Esophagus (tissue), 2 donors: ENCODE measurements at regions not wholly inside any gene's neighbourhood (a gene's known extent, or its start where the extent isn't known, plus 50 kb on each side); places are given as distances from the start of the nearest gene placed in this dataset.
"Not testable (repeated sequence)": the region's sequence is repeated elsewhere in the genome, so short reads cannot be mapped to it uniquely, and the experiment has no call there.

Experiments
- H3K27ac ChIP-seq, 2 donors: one replicate each; pipeline ENCODE4 v1.5.1; 2013; ENCODE audit warnings: low read depth in 2 of 2, mild to moderate bottlenecking in 2 of 2, inconsistent platforms in 1 of 2, low read length in 1 of 2, moderate library complexity in 1 of 2
- H3K27me3 ChIP-seq, 2 donors: one replicate each; pipeline ENCODE4 v1.6.1; 2013; ENCODE audit warnings: low read length in 2 of 2, control low read depth in 1 of 2, mild to moderate bottlenecking in 1 of 2; ENCODE audit not compliant: insufficient read depth in 2 of 2, control insufficient read depth in 1 of 2
- H3K36me3 ChIP-seq, 2 donors: one replicate each; pipeline ENCODE4 v1.6.1; 2013; ENCODE audit warnings: low read length in 1 of 2; ENCODE audit not compliant: control insufficient read depth in 2 of 2, insufficient read depth in 2 of 2
- H3K4me1 ChIP-seq, 2 donors: one replicate each; pipeline ENCODE4 v1.6.1; 2013; ENCODE audit warnings: low read length in 1 of 2; ENCODE audit not compliant: control insufficient read depth in 2 of 2, insufficient read depth in 2 of 2
- H3K4me3 ChIP-seq, 2 donors: one replicate each; pipeline ENCODE4 v1.5.1; 2013; ENCODE audit warnings: low read length in 2 of 2, mild to moderate bottlenecking in 2 of 2, low read depth in 1 of 2, moderate library complexity in 1 of 2
- H3K9me3 ChIP-seq, 2 donors: one replicate each; pipeline ENCODE4 v1.6.1; 2013; ENCODE audit warnings: mild to moderate bottlenecking in 2 of 2, low read depth in 1 of 2, low read length in 1 of 2, moderate library complexity in 1 of 2; ENCODE audit not compliant: control insufficient read depth in 2 of 2, insufficient read depth in 1 of 2
- WGBS, 2 donors: extraction: QIAGEN DNeasy Blood & Tissue Kit; methylation state at CpG; one replicate each; pipeline ENCODE4 v1.1.7; 2013; 5-methylcytosine and 5-hydroxymethylcytosine counted together
- donor health status: healthy with polysubstance abuse.
- donor health status: Bipolar disorder and iron deficiency.

DNA sequence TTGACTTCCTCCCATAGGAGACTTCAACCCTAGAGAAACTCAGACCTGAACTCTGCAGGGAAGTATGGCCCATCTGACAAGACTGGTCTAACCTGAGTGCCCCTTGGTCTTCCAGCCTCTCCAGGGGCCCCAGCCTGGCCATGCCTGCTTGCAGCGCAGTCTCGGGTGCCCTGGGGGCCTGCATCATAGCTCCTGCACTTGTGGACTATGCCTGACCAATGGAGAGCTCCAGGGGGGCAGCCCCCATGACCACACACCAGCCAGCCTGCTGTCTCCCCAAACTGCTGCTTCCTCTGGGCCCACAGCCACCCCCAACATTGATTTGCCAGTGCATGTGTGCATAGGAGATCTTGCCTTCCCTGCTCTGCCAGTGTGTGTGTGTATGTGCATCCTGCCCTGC is 608.6 kb upstream of the MARCKS start:
- Histone ChIP-seq H3K27ac (no peak overlapping the region), H3K4me3 (no peak overlapping the region), H3K27me3 (no peaks in the 10 kb centered on the region), H3K4me1 (peaks cover 0 to 2% of the 10 kb centered on the region in 2 donors), H3K9me3 (no peaks in the 10 kb centered on the region), H3K36me3 (no peaks in the 10 kb centered on the region)
- WGBS, 2 donors, result 56 to 70% methylated on average over 2 of the region's 2 CpGs

DNA sequence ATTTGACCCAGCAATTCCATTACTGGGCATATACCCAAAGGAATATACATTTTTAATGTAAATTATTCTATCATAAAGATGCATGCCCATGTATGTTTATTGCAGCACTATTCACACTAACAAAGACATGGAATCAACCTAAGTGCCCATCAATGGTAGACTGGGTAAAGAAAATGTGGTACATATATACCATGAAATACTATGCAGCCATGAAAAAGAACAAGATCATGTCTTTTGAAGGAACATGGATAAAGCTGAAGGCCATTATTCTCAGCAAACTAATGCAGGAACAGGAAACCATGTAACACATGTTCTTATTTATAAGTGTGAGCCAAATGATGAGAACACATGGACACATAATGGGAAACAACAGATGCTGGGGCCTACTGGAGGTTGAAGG is 603.0 kb upstream of the MARCKS start:
- H3K9me3 ChIP-seq, H3K27ac ChIP-seq, H3K36me3 ChIP-seq, H3K27me3 ChIP-seq, H3K4me1 ChIP-seq, H3K4me3 ChIP-seq: not testable (repeated sequence)

DNA sequence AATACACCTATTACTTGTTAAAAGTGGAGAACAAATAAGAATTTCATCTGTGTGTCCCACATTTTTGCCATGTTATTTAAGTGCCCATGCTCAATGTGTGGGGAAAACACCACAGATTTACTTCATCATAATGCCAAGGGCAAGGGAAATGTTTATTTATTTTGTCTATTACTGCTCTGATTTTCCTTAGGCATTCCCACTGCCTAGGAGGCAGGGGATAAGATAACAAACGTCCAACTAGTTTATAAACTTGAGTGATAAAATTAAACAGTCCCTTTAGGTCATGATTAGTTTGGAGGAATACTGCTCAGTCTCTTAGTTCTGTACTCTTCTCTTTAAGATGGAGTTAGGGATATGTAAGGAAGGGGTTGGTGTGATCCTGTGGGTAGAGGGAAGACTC is 598.4 kb upstream of the MARCKS start:
- WGBS, 2 donors, result 33 to 52% methylated on average over 1 of the region's 1 CpG
- no peaks in the 10 kb centered on the region for H3K4me1 ChIP-seq
- H3K4me3 ChIP-seq, result no peak overlapping the region
- H3K27me3 ChIP-seq, result no peaks in the 10 kb centered on the region
- no peaks in the 10 kb centered on the region for H3K9me3 ChIP-seq
- no peak overlapping the region for H3K27ac ChIP-seq
- no peaks in the 10 kb centered on the region for H3K36me3 ChIP-seq

DNA sequence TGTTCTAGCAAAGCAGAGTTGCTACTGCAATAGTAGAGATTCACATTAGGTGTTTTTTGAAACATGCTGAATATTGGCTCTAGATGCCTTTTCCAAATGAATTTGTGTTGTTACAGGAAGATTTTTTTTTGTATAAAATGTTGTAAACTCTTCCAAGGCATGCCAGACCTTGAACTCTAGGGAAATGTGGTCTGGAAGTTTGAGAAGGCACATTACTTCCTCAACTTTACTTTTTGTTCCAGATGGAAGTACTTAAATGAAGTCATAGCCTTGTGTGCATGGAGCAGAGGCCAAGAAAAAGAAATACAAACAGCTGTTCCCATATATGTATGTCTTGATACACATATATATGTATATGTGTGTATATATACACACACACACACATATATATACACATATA is 585.7 kb upstream of the MARCKS start:
- H3K9me3 ChIP-seq, result peaks cover 2 to 6% of the 10 kb centered on the region in 2 donors
- no peak overlapping the region for H3K27ac ChIP-seq
- no peaks in the 10 kb centered on the region for H3K27me3 ChIP-seq
- no peak overlapping the region for H3K4me3 ChIP-seq
- H3K36me3 ChIP-seq, result no peaks in the 10 kb centered on the region
- H3K4me1 ChIP-seq, result no peaks in the 10 kb centered on the region

DNA sequence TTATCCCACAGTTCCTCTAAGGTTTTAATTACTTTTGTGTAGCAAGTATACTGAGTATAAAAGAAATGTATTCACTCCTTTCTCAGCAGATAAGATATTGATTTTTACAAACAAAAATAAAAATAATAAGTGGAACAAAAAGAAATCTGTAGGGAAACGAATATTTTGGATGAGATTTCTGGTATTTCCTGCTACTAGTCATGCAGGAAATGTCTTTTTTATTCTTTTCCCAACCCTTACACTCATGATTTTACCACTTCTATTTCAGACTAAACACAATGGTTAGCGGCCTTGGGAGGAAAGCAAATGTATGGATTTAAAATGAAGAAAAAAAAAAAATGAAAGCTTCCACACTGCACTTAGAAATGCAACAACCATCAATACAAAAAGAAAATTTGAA is 580.5 kb upstream of the MARCKS start:
- no peaks in the 10 kb centered on the region for H3K9me3 ChIP-seq
- no peaks in the 10 kb centered on the region for H3K27me3 ChIP-seq
- no peaks in the 10 kb centered on the region for H3K4me1 ChIP-seq
- H3K4me3 ChIP-seq, result no peak overlapping the region
- WGBS, 2 donors, result 64 to 68% methylated on average over 2 of the region's 2 CpGs
- no peaks in the 10 kb centered on the region for H3K36me3 ChIP-seq
- no peak overlapping the region for H3K27ac ChIP-seq

DNA sequence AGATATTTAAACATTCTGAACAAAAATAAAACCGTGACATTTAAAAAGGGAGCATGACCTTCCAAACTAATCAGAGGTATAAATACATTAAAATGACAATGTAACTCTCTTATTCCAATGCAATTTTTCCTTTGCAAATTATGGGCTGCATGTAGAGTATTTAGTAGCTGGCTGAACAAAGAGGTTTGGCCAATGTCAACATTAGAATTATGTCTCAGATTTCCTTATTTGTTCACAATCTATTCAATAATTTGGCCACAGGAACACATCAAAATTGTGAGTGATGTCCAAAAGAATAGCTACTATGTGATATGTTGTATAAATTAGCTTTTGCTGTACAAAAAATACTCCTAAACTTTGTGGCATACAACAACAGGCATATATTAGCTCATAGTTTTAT is 580.0 kb upstream of the MARCKS start:
- Histone ChIP-seq H3K9me3 (no peaks in the 10 kb centered on the region), H3K36me3 (no peaks in the 10 kb centered on the region), H3K27me3 (no peaks in the 10 kb centered on the region), H3K4me1 (no peaks in the 10 kb centered on the region), H3K27ac (no peak overlapping the region), H3K4me3 (no peak overlapping the region)
- 91 to 94% methylated on average over 1 of the region's 1 CpG for WGBS, 2 donors

DNA sequence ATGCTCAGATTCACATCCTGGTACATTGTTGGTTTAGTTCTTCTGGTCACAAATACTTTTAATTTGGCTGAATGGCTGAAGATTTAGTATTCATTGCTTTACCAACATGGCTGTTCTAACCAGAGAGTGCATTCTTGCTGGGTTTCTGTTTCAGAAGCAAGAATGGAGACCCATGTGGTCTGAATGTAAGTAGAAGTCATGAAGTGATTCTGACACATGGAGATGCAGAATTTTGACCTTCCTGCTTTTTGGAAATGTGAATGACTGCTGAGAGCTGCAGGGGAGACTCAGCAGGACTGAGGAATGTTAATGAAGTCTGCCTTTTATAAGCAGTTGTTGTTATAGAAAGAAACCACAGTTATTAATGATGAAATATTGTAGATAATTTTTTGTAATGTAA is 576.1 kb upstream of the MARCKS start:
- H3K27me3 ChIP-seq, result no peaks in the 10 kb centered on the region
- no peak overlapping the region for H3K27ac ChIP-seq

DNA sequence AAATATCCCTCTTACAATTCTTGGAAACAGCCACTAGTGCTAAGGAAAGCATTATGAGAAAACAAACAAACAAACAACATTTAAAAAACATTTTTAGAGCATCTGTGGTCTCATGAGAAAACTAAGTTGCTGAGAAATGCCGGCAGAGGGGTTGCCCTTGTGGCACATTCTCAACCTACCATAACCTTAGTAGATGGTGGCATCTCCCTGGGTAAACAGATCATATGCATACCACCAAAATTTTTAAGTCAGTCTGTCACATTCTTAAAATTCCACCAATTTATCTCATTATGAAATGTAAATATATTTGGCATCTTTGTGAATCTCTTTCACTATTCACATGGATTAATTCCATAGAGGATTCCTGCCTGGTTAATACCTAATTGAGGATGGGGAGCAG is 575.7 kb upstream of the MARCKS start:
- no peaks in the 10 kb centered on the region for H3K9me3 ChIP-seq
- no peaks in the 10 kb centered on the region for H3K4me1 ChIP-seq
- no peaks in the 10 kb centered on the region for H3K36me3 ChIP-seq
- no peak overlapping the region for H3K4me3 ChIP-seq
- 65 to 82% methylated on average over 1 of the region's 1 CpG for WGBS, 2 donors
- no peaks in the 10 kb centered on the region for H3K27me3 ChIP-seq
- no peak overlapping the region for H3K27ac ChIP-seq

More for the DNA sequence above, 576.1 kb upstream of the MARCKS start:
- no peak overlapping the region for H3K4me3 ChIP-seq
- no peaks in the 10 kb centered on the region for H3K9me3 ChIP-seq
- no peaks in the 10 kb centered on the region for H3K36me3 ChIP-seq
- H3K4me1 ChIP-seq, result no peaks in the 10 kb centered on the region

DNA sequence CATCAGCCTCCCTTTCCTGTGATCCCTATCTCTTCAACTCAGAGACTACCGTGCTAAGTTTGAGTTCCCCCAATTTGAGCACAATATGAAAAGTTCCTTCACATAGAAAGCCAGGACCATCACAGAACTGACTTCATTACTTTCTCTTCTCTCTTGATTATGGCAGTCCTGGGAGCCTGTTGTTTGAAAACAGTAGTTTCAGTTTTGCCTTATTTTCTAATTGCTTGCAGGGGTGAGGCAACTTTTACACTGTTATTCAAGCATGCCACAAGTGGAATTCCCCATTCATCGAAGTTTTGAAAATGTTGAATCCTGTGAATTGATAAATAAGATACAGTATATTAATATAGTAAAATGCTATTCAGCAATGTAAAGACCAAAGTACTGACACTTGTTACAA is 569.7 kb upstream of the MARCKS start:
- Histone ChIP-seq H3K4me3 (no peak overlapping the region), H3K27ac (no peak overlapping the region), H3K36me3 (no peaks in the 10 kb centered on the region), H3K27me3 (no peaks in the 10 kb centered on the region), H3K9me3 (no peaks in the 10 kb centered on the region), H3K4me1 (no peaks in the 10 kb centered on the region)
- 68 to 72% methylated on average over 2 of the region's 2 CpGs for WGBS, 2 donors

DNA sequence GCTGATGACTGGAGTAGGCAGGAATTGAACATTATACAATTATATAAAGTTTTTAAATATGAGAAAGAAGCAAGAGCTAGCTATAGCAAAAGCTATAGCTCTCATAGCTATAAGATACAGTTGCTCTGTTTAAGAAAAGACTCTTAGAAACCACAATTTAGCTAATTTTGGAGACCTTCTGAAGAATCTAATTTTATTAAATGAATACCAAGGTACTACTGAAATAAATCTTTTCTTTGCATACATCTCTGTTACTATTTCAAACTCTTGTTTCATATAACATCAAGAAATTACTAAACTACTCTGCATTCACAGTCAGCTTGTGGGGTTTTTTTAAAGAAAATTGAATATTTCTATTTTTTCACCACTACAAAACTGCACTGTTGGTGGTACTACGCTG is 568.7 kb upstream of the MARCKS start:
- Histone ChIP-seq H3K4me3 (no peak overlapping the region), H3K27me3 (no peaks in the 10 kb centered on the region), H3K9me3 (no peaks in the 10 kb centered on the region), H3K36me3 (no peaks in the 10 kb centered on the region), H3K4me1 (no peaks in the 10 kb centered on the region), H3K27ac (no peak overlapping the region)
- WGBS, 2 donors, result 88 to 95% methylated on average over 1 of the region's 1 CpG
